SK-N-SH (cell line): ENCODE measurements at regions not wholly inside any gene's neighbourhood (a gene's known extent, or its start where the extent isn't known, plus 50 kb on each side); places are given as distances from the start of the nearest gene placed in this dataset.

Source experiments
- CTCF ChIA-PET: fragments of 300-600, 350-600 bp; formaldehyde crosslinking; extraction: SDS; loops from one replicate; lab custom pipeline; 2021; lab: Yijun Ruan, JAX
- POLR2A ChIA-PET: fragments of 350-600 bp; sonication (Branson Sonifier 250); formaldehyde crosslinking; extraction: SDS; loops from one replicate; lab custom pipeline; 2020; ENCODE audit warnings: antibody characterized with exemption, inconsistent platforms; lab: Yijun Ruan, JAX
- DNase-seq: peaks from one replicate; pipeline ENCODE4 v3.0.0; 2012
- H2AFZ ChIP-seq: fragments of 200-600 bp; sonication (generic); 2 replicates; pipeline ENCODE4 v1.8.1; 2016; ENCODE audit warnings: antibody characterized with exemption, mild to moderate bottlenecking, low read depth
- H3F3A ChIP-seq: fragments of 200-600 bp; sonication (generic); replicated peaks from 2 replicates; pipeline ENCODE3; 2016; ENCODE audit warnings: antibody characterized with exemption, mild to moderate bottlenecking; ENCODE audit not compliant: insufficient read depth
- H3K27ac ChIP-seq, 2 experiments: fragments of 200-500 bp in 1 of 2; fragments of 200-600 bp in 1 of 2; sonication (Bioruptor generic) in 1 of 2; sonication (generic), shearing (Covaris generic) in 1 of 2; 2 replicates each; pipeline versions ENCODE4 v1.5.1 to v1.6.1; 2014 to 2016; ENCODE audit warnings: low read depth in 2 of 2, inconsistent platforms in 1 of 2, low read length in 1 of 2, mild to moderate bottlenecking in 1 of 2, mixed read lengths in 1 of 2
- H3K27me3 ChIP-seq: fragments of 200-600 bp; sonication (generic), shearing (Covaris generic); 2 replicates; pipeline ENCODE4 v1.6.1; 2016; ENCODE audit warnings: mixed run types; ENCODE audit not compliant: insufficient read depth
- H3K36me3 ChIP-seq, 2 experiments: fragments of 200-500 bp in 1 of 2; fragments of 200-600 bp in 1 of 2; sonication (Bioruptor generic) in 1 of 2; sonication (generic) in 1 of 2; replicated peaks in 1 of 2; 2 replicates each; pipeline versions ENCODE3 to v1.5.1; 2014 to 2016; ENCODE audit warnings: low read length in 1 of 2, mild to moderate bottlenecking in 1 of 2; ENCODE audit not compliant: insufficient read depth in 2 of 2, control insufficient read depth in 1 of 2
- H3K4me1 ChIP-seq, 2 experiments: fragments of 200-500 bp in 1 of 2; fragments of 200-600 bp in 1 of 2; sonication (Bioruptor generic) in 1 of 2; sonication (generic), shearing (Covaris generic) in 1 of 2; 2 replicates each; pipeline versions ENCODE4 v1.5.1 to v1.6.1; 2014 to 2016; ENCODE audit warnings: low read depth in 1 of 2, low read length in 1 of 2, mixed run types in 1 of 2; ENCODE audit not compliant: insufficient read depth in 2 of 2, control insufficient read depth in 1 of 2
- H3K4me2 ChIP-seq: fragments of 200-600 bp; sonication (generic), shearing (Covaris generic); 2 replicates; pipeline ENCODE4 v1.6.1; 2017; ENCODE audit warnings: mixed run types
- H3K4me3 ChIP-seq, 2 experiments: fragments of 200-500 bp in 1 of 2; fragments of 200-600 bp in 1 of 2; sonication (Bioruptor generic) in 1 of 2; sonication (generic), shearing (Covaris generic) in 1 of 2; 2 replicates each; pipeline versions ENCODE4 v1.5.1 to v1.8.1; 2014 to 2016; ENCODE audit warnings: low read depth in 2 of 2, inconsistent platforms in 1 of 2, low read length in 1 of 2, mild to moderate bottlenecking in 1 of 2, mixed read lengths in 1 of 2, moderate library complexity in 1 of 2
- H3K79me2 ChIP-seq: fragments of 200-600 bp; sonication (generic); 2 replicates; pipeline ENCODE4 v1.8.1; 2017; ENCODE audit warnings: mild to moderate bottlenecking; ENCODE audit not compliant: insufficient read depth
- H3K9ac ChIP-seq: fragments of 200-600 bp; sonication (generic); 2 replicates; pipeline ENCODE4 v1.6.1; 2017; ENCODE audit warnings: mixed run types
- H3K9me2 ChIP-seq: fragments of 200-600 bp; sonication (generic); 2 replicates; pipeline ENCODE4 v1.6.1; 2017; ENCODE audit warnings: mixed run types
- H3K9me3 ChIP-seq: fragments of 200-600 bp; sonication (generic); 2 replicates; pipeline ENCODE4 v1.6.1; 2017; ENCODE audit warnings: mixed run types, mild to moderate bottlenecking, moderate library complexity
- H4K20me1 ChIP-seq: fragments of 200-600 bp; sonication (generic); 2 replicates; pipeline ENCODE4 v1.6.1; 2017; ENCODE audit warnings: mild to moderate bottlenecking, mixed run types; ENCODE audit not compliant: insufficient read depth
- FOXJ3 ChIP-seq: sonication (generic); formaldehyde crosslinking; IDR thresholded peaks from 2 replicates; pipeline ENCODE4 v1.5.1; 2020; ENCODE audit warnings: mild to moderate bottlenecking, missing genetic modification reagents
- FOXM1 ChIP-seq: IDR thresholded peaks from 2 replicates; pipeline ENCODE4 v1.4.0; 2012; ENCODE audit warnings: low read depth, mild to moderate bottlenecking
- GABPA ChIP-seq: IDR thresholded peaks from 2 replicates; pipeline ENCODE4 v1.4.0; 2012; ENCODE audit warnings: low read depth, mild to moderate bottlenecking
- JUND ChIP-seq: IDR thresholded peaks from 2 replicates; pipeline ENCODE4 v1.4.0; 2012
- MEF2A ChIP-seq: IDR thresholded peaks from 2 replicates; pipeline ENCODE4 v1.4.0; 2012; ENCODE audit warnings: low read depth, borderline replicate concordance
- NRF1 ChIP-seq: IDR thresholded peaks from 2 replicates; pipeline ENCODE4 v1.6.1; 2012; ENCODE audit warnings: low read depth, mild to moderate bottlenecking, low read length
- POLR2AphosphoS5 ChIP-seq: IDR thresholded peaks from 2 replicates; pipeline ENCODE4 v1.6.1; 2012; ENCODE audit warnings: low read depth, low read length
- RAD21 ChIP-seq: IDR thresholded peaks from 2 replicates; pipeline ENCODE4 v1.6.1; 2012; ENCODE audit warnings: mild to moderate bottlenecking, low read length
- TEAD4 ChIP-seq: IDR thresholded peaks from 2 replicates; pipeline ENCODE4 v1.4.0; 2012; ENCODE audit warnings: mild to moderate bottlenecking, borderline replicate concordance; ENCODE audit not compliant: insufficient read depth
- WGBS: methylation state at CpG from one replicate; pipeline ENCODE4 v1.1.6; 2017; ENCODE audit warnings: low lambda C conversion rate; 5-methylcytosine and 5-hydroxymethylcytosine counted together
- TF ChIP-seq, protein P1 (sequence below): fragments of 150-350 bp; IDR thresholded peaks from 2 replicates; pipeline ENCODE4 v1.6.1; 2016; ENCODE audit warnings: mild to moderate bottlenecking, low read depth, low read length
- TF ChIP-seq, protein P2 (sequence below): IDR thresholded peaks from 2 replicates; pipeline ENCODE4 v1.4.0; 2012; ENCODE audit warnings: low read depth, borderline replicate concordance
- TF ChIP-seq, protein P3 (sequence below): IDR thresholded peaks from 2 replicates; pipeline ENCODE4 v1.4.0; 2012; ENCODE audit warnings: low read depth, borderline replicate concordance

DNA sequence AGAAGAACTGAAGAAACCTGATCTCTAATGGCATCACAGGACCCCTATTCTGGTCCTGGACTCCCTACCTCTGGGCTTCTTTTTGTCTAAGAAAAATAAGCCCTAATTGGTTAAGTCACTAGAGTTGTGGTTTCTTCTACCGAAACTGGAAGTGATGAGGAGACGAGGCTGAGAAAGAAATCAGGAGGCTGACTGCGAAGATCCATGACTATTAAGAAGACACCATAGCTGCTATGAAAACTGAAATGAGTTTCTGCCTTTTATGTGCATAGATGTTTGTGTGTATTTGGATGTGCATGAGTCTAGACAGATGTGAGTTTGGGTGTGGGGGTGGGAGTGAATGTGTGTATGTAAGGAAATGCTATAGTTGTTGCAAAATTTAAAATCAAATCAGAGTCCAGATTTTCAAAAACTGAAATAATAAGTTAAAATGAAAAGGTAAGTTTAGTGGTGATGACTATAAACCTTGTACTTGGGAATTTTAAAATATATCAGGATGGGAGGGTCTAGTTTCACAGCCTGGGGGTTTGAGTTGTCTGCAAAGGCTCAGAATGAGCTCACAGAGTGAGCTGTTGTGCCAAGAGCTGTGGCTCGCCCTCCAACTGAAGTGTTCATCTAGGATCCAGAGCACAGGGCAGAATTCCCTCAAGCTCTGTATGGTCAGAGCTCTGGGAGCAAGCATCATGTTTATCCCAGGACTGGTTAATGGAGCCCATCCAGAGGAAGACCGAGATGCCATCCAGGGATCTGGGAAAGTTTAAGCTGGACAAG, 94.9 kb downstream of the VCPKMT start:
- no peak for TF ChIP-seq GABPA
- TF ChIP-seq, protein P1, sequence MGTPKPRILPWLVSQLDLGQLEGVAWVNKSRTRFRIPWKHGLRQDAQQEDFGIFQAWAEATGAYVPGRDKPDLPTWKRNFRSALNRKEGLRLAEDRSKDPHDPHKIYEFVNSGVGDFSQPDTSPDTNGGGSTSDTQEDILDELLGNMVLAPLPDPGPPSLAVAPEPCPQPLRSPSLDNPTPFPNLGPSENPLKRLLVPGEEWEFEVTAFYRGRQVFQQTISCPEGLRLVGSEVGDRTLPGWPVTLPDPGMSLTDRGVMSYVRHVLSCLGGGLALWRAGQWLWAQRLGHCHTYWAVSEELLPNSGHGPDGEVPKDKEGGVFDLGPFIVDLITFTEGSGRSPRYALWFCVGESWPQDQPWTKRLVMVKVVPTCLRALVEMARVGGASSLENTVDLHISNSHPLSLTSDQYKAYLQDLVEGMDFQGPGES, result no peak
- WGBS, result 92% methylated on average over 4 of the region's 5 CpGs
- H3K9ac ChIP-seq, result no peak overlapping the region
- ChIA-PET POLR2A (no interaction called here), CTCF (no interaction called here)
- no peak for DNase-seq
- no peak overlapping the region for H2AFZ ChIP-seq
- H3K9me3 ChIP-seq, result peaks cover 7% of the 10 kb centered on the region; the same call in 1 of the 2 replicates
- peaks cover 55% of the 10 kb centered on the region for H3F3A ChIP-seq
- no peaks in the 10 kb centered on the region for H4K20me1 ChIP-seq
- H3K4me1 ChIP-seq, result peaks cover 0 to 19% of the 10 kb centered on the region in 2 experiments; a peak in 2 of 4 replicates
- no peaks in the 10 kb centered on the region for H3K36me3 ChIP-seq
- no peaks in the 10 kb centered on the region for H3K27me3 ChIP-seq
- peak overlapping the region in 1 of 2 experiments; percentile 31; a peak in 1 of 4 replicates for H3K27ac ChIP-seq
- no peak overlapping the region for H3K4me2 ChIP-seq
- no peaks in the 10 kb centered on the region for H3K9me2 ChIP-seq
- no peaks in the 10 kb centered on the region for H3K79me2 ChIP-seq
- no peak overlapping the region for H3K4me3 ChIP-seq

DNA sequence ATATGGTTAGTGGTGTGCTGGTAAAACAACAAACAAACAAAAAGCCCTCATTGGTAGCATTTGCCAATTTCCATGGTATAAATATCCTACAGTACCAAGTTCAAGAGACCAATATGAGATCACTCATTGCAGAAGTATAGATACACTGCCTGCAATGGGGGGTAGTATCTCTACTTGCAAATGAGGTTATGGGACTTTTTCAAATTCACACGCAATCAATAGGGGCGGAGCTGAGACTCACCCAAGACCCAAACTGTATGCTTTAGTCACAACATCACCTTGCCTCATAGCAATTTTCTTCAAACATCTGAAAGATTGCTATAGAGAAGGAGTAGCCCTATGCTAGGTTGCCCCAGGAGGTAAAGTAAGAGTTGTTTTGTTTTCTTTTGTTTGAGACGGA, 93.7 kb downstream of the VCPKMT start:
- POLR2A ChIA-PET, result no interaction called here

DNA sequence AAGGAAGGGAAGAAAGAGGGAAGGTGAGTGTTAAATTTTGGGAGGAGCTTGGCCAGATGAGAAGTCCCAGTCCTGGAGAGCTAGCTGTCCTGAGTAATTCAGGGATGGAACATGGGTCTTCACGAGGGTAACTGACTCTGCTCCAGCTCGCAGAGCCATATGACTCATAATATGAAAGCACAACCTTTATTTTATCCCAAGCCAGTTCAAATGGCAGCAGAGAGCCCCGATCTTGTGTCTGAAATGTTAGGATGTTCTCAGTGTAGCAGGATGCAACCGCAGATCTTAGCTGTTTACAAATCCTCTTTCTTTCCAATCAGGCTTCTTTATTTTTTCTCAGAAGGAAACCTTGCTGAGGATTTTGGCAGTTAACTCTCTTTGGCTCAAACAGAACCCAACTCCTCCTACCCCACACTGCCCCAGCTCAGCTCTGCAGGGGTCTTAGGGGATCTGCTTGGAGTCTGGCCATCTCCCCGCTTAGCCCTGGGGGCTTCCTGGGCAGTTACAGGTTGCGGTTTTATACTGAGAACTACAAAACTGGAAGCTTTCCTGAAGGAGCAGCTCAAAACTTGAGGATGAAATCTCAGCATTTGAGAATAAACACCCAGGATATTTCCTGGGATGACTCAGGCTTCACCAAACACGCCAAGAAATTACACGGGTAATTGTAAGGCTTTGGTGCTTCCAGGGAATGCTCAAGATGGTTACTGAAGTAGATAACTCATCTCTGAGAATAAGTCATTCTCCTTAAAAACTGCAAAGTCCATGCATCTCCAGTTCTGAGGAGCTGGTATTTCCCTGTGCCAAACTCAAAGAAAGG, 92.5 kb downstream of the VCPKMT start:
- ChIA-PET CTCF (interaction anchor here (1.3 to 1.7 kb wide), 2 partner anchors 14 to 22 kb away, joined by 3 to 5 read pairs; no protein-coding TSS in a partner anchor), POLR2A (no interaction called here)
- H3K9ac ChIP-seq, result peak overlapping the region; percentile 70
- no peaks in the 10 kb centered on the region for H4K20me1 ChIP-seq
- H3K4me3 ChIP-seq, result peak overlapping the region in 1 of 2 experiments; percentile 35; a peak in 1 of 4 replicates
- H3K27ac ChIP-seq, result peak overlapping the region; percentile 58 to 97; a peak in 3 of 4 replicates
- peaks cover 0 to 11% of the 10 kb centered on the region in 2 experiments; a peak in 1 of 4 replicates for H3K4me1 ChIP-seq
- no peak for DNase-seq
- H3F3A ChIP-seq, result peaks cover 40% of the 10 kb centered on the region
- no peaks in the 10 kb centered on the region for H3K27me3 ChIP-seq
- peak overlapping the region; percentile 74 for H3K4me2 ChIP-seq
- no peaks in the 10 kb centered on the region for H3K9me2 ChIP-seq
- H3K79me2 ChIP-seq, result no peaks in the 10 kb centered on the region
- peak overlapping the region; percentile 87 for H2AFZ ChIP-seq
- WGBS, result 8% methylated on average over 8 of the region's 8 CpGs
- peaks cover 7% of the 10 kb centered on the region; the same call in 1 of the 2 replicates for H3K9me3 ChIP-seq
- no peaks in the 10 kb centered on the region for H3K36me3 ChIP-seq
- no peak for TF ChIP-seq FOXJ3 (CRISPR knock-in tag)
- TF ChIP-seq RAD21, result no peak
- TF ChIP-seq, protein P2, sequence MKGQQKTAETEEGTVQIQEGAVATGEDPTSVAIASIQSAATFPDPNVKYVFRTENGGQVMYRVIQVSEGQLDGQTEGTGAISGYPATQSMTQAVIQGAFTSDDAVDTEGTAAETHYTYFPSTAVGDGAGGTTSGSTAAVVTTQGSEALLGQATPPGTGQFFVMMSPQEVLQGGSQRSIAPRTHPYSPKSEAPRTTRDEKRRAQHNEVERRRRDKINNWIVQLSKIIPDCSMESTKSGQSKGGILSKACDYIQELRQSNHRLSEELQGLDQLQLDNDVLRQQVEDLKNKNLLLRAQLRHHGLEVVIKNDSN, result no peak
- peak; percentile 74 for TF ChIP-seq JUND
- TF ChIP-seq, protein P1, result no peak
- no peak for TF ChIP-seq NRF1
- peak; percentile 62; the same call in 1 of the 2 replicates for TF ChIP-seq TEAD4
- no peak for TF ChIP-seq MEF2A
- TF ChIP-seq POLR2AphosphoS5, result peak; percentile 54; the same call in 1 of the 2 replicates
- peak; percentile 88 for TF ChIP-seq FOXM1
- TF ChIP-seq, protein P3, sequence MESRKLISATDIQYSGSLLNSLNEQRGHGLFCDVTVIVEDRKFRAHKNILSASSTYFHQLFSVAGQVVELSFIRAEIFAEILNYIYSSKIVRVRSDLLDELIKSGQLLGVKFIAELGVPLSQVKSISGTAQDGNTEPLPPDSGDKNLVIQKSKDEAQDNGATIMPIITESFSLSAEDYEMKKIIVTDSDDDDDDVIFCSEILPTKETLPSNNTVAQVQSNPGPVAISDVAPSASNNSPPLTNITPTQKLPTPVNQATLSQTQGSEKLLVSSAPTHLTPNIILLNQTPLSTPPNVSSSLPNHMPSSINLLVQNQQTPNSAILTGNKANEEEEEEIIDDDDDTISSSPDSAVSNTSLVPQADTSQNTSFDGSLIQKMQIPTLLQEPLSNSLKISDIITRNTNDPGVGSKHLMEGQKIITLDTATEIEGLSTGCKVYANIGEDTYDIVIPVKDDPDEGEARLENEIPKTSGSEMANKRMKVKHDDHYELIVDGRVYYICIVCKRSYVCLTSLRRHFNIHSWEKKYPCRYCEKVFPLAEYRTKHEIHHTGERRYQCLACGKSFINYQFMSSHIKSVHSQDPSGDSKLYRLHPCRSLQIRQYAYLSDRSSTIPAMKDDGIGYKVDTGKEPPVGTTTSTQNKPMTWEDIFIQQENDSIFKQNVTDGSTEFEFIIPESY, result no peak

More for the DNA sequence above, 93.7 kb downstream of the VCPKMT start:
- peaks cover 52% of the 10 kb centered on the region for H3F3A ChIP-seq
- H3K4me1 ChIP-seq, result peaks cover 0 to 19% of the 10 kb centered on the region in 2 experiments; a peak in 2 of 4 replicates
- H3K4me3 ChIP-seq, result no peak overlapping the region
- H3K9me3 ChIP-seq, result peaks cover 7% of the 10 kb centered on the region; the same call in 1 of the 2 replicates
- 100% methylated on average over 3 of the region's 3 CpGs for WGBS
- no peaks in the 10 kb centered on the region for H3K36me3 ChIP-seq
- no peaks in the 10 kb centered on the region for H3K27me3 ChIP-seq
- peak overlapping the region in 1 of 2 experiments; percentile 97; a peak in 1 of 4 replicates for H3K27ac ChIP-seq
- no peak for DNase-seq
- no peak overlapping the region for H2AFZ ChIP-seq
- no peaks in the 10 kb centered on the region for H3K79me2 ChIP-seq
- no peak overlapping the region for H3K9ac ChIP-seq
- H4K20me1 ChIP-seq, result no peaks in the 10 kb centered on the region
- no peaks in the 10 kb centered on the region for H3K9me2 ChIP-seq
- no peak for TF ChIP-seq JUND
- H3K4me2 ChIP-seq, result no peak overlapping the region
- CTCF ChIA-PET, result no interaction called here
